DOHH2 (cell line): ENCODE measurements at regions not wholly inside any gene's neighbourhood (a gene's known extent, or its start where the extent isn't known, plus 50 kb on each side); places are given as distances from the start of the nearest gene placed in this dataset.
A peak's percentile ranks its signal among the peaks of the same experiment; 100 is the strongest.

Source experiments
- EZH2phosphoT487 ChIP-seq: fragments of 200-600 bp; sonication (generic); IDR thresholded peaks from 2 replicates; pipeline ENCODE4 v1.6.1; 2017; ENCODE audit warnings: borderline replicate concordance, mild to moderate bottlenecking, antibody characterized with exemption, low read length, moderate library complexity, mixed read lengths
- TF ChIP-seq, protein P1 (sequence below): fragments of 200-600 bp; sonication (generic); IDR thresholded peaks from one replicate; pipeline ENCODE4 v1.5.1; 2014; ENCODE audit warnings: antibody characterized with exemption, mild to moderate bottlenecking, low read depth, low read length; ENCODE audit not compliant: poor library complexity, severe bottlenecking

DNA sequence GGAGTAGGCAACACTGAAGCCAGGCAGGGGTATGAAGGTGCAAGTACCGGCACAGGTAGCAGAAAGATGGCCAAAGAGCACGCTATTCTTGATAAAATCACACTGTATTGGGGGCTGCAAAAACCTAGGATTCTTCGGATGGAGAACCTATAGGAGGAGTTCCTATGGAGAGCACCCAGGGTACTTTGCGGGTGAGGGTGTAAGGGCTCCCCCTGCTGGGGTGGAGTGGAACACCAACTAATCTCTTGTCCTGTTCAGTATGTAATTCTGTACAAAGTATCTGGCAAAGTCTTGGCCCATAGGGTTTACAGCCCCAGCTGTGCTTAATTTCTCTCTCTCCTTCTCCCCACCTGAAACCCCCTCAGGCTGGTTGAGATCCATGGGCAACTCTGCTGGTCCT lies 393.1 kb upstream of the ASIC2 start:
- TF ChIP-seq, protein P1, sequence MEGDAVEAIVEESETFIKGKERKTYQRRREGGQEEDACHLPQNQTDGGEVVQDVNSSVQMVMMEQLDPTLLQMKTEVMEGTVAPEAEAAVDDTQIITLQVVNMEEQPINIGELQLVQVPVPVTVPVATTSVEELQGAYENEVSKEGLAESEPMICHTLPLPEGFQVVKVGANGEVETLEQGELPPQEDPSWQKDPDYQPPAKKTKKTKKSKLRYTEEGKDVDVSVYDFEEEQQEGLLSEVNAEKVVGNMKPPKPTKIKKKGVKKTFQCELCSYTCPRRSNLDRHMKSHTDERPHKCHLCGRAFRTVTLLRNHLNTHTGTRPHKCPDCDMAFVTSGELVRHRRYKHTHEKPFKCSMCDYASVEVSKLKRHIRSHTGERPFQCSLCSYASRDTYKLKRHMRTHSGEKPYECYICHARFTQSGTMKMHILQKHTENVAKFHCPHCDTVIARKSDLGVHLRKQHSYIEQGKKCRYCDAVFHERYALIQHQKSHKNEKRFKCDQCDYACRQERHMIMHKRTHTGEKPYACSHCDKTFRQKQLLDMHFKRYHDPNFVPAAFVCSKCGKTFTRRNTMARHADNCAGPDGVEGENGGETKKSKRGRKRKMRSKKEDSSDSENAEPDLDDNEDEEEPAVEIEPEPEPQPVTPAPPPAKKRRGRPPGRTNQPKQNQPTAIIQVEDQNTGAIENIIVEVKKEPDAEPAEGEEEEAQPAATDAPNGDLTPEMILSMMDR: peak; percentile 69
- TF ChIP-seq EZH2phosphoT487: no peak
